Progenitor cell of endocrine pancreas (in vitro differentiated cells): ENCODE measurements at regions not wholly inside any gene's neighbourhood (a gene's known extent, or its start where the extent isn't known, plus 50 kb on each side); places are given as distances from the start of the nearest gene placed in this dataset.
A peak's percentile ranks its signal among the peaks of the same experiment; 100 is the strongest.
"Not testable (repeated sequence)": the region's sequence is repeated elsewhere in the genome, so short reads cannot be mapped to it uniquely, and the experiment has no call there.

Experiments used
- DNase-seq: peaks from one replicate; pipeline ENCODE4 v3.0.0; 2021; ENCODE audit warnings: low spot score; ENCODE audit not compliant: unreplicated experiment
- H3K27ac Mint-ChIP-seq: 2 replicates; pipeline ENCODE4 v1.8.0; 2021; ENCODE audit warnings: mild to moderate bottlenecking, moderate library complexity, mixed read lengths
- H3K27me3 Mint-ChIP-seq: 2 replicates; pipeline ENCODE4 v1.8.0; 2021; ENCODE audit warnings: mixed read lengths
- H3K36me3 Mint-ChIP-seq: 2 replicates; pipeline ENCODE4 v1.8.0; 2022; ENCODE audit warnings: mixed read lengths; ENCODE audit not compliant: insufficient read depth
- H3K4me1 Mint-ChIP-seq: 2 replicates; pipeline ENCODE4 v1.8.0; 2021; ENCODE audit warnings: low read depth, mixed read lengths
- H3K4me3 Mint-ChIP-seq: 2 replicates; pipeline ENCODE4 v1.8.0; 2021; ENCODE audit warnings: low read depth, mild to moderate bottlenecking, moderate library complexity, mixed read lengths
- H3K9me3 Mint-ChIP-seq: 2 replicates; pipeline ENCODE4 v1.8.0; 2021; ENCODE audit warnings: low read depth, mixed read lengths
- TF ChIP-seq, protein P1 (sequence below): fragments of 200-600 bp; sonication (generic); IDR thresholded peaks from one replicate; pipeline ENCODE4 v1.5.0; 2021; ENCODE audit warnings: antibody characterized with exemption, mild to moderate bottlenecking; ENCODE audit not compliant: unreplicated experiment

DNA sequence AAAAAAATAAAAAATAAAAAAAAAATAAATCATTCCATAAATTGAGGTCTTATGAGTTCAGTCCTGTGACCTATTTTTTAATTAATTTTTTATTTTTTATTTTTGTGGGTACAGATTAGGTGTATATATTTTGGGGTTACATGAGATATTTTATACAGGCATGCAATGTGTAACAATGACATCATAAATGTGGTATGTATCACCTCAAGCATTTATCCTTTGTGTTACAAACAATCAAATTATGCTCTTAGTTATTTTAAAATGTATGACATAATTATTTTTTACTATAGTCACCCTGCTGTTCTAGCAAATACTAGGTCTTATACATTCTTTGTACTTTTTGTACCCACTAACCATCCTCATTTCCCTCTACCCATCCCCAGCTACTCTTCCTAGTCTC lies 537.9 kb downstream of the HINT1 start:
- H3K4me1 Mint-ChIP-seq: peaks cover 6% of the 10 kb centered on the region
- no peak overlapping the region for H3K27ac Mint-ChIP-seq
- no peak for DNase-seq
- H3K36me3 Mint-ChIP-seq: no peaks in the 10 kb centered on the region
- H3K27me3 Mint-ChIP-seq: no peaks in the 10 kb centered on the region
- H3K9me3 Mint-ChIP-seq: peaks cover 21% of the 10 kb centered on the region
- no peak overlapping the region for H3K4me3 Mint-ChIP-seq
- TF ChIP-seq, protein P1, sequence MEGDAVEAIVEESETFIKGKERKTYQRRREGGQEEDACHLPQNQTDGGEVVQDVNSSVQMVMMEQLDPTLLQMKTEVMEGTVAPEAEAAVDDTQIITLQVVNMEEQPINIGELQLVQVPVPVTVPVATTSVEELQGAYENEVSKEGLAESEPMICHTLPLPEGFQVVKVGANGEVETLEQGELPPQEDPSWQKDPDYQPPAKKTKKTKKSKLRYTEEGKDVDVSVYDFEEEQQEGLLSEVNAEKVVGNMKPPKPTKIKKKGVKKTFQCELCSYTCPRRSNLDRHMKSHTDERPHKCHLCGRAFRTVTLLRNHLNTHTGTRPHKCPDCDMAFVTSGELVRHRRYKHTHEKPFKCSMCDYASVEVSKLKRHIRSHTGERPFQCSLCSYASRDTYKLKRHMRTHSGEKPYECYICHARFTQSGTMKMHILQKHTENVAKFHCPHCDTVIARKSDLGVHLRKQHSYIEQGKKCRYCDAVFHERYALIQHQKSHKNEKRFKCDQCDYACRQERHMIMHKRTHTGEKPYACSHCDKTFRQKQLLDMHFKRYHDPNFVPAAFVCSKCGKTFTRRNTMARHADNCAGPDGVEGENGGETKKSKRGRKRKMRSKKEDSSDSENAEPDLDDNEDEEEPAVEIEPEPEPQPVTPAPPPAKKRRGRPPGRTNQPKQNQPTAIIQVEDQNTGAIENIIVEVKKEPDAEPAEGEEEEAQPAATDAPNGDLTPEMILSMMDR: no peak

DNA sequence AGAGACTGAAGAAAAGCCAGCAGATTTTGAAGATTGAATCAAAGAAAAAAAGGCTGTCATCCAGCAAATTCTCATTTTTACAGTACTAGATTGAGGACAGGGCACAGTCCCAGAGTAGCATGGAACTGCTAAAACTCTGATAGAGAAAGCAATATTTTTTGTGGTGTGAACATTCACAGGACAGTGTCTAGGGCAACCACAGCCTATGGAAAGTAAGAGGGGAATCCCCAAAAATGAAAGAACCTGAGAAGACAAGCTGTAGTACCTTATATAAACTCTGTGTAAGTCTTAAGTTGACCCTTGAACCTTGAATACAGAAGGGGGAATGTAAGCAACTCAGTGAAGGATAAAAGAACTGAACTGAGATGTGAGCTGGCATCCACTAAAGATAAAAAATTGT lies 540.3 kb downstream of the HINT1 start:
- TF ChIP-seq, protein P1: no peak
- peaks cover 5% of the 10 kb centered on the region for H3K9me3 Mint-ChIP-seq
- no peak for DNase-seq
- peak overlapping the region; percentile 29 for H3K27ac Mint-ChIP-seq
- H3K4me3 Mint-ChIP-seq: no peak overlapping the region
- H3K4me1 Mint-ChIP-seq: peaks cover 6% of the 10 kb centered on the region
- no peaks in the 10 kb centered on the region for H3K27me3 Mint-ChIP-seq
- no peaks in the 10 kb centered on the region for H3K36me3 Mint-ChIP-seq

DNA sequence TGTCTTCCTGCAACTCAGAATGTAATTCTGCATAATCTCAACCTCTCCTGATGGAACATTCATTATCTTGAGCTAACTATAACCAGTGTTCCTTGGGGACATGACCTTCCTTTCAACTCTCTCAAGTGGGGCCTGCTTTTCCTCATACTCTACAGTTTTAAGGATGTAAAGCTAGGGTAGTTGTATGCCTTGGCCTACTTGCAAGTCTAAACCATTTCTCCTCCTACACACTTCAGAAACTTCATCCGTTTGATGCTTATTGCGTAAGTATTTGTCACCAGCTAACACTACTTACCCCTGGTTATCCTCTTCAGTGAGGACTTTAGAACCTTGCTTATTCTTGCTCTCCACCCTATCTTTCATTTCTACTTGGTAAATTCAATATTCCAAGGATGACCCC lies 548.9 kb downstream of the HINT1 start:
- H3K9me3 Mint-ChIP-seq: peaks cover 14% of the 10 kb centered on the region
- no peak overlapping the region for H3K4me3 Mint-ChIP-seq
- no peaks in the 10 kb centered on the region for H3K36me3 Mint-ChIP-seq
- H3K4me1 Mint-ChIP-seq: peaks cover under 1% of the 10 kb centered on the region
- no peaks in the 10 kb centered on the region for H3K27me3 Mint-ChIP-seq
- H3K27ac Mint-ChIP-seq: no peak overlapping the region
- no peak for DNase-seq
- TF ChIP-seq, protein P1: no peak

DNA sequence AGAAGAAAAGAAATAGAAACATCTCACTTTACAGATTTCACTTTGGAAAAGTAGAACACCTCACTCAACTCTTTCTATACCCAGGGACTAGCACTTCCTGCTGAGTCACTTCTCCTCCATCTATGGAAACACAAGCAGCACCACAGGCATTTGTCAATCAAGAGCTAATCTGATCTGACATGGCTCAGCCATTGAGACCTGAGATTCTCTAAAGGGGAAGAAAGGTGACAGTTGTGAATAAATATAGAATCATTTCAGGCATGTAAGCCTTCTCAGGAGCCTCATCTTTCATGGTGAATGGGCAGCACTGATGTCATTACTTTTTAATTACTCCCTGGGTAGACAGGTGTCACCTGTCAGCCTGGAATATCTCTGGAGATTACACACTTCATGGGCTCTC lies 559.8 kb downstream of the HINT1 start:
- DNase-seq: no peak
- H3K4me1 Mint-ChIP-seq: no peaks in the 10 kb centered on the region
- no peak overlapping the region for H3K27ac Mint-ChIP-seq
- peaks cover 13% of the 10 kb centered on the region for H3K9me3 Mint-ChIP-seq
- H3K36me3 Mint-ChIP-seq: no peaks in the 10 kb centered on the region
- no peak overlapping the region for H3K4me3 Mint-ChIP-seq
- TF ChIP-seq, protein P1: no peak
- no peaks in the 10 kb centered on the region for H3K27me3 Mint-ChIP-seq

DNA sequence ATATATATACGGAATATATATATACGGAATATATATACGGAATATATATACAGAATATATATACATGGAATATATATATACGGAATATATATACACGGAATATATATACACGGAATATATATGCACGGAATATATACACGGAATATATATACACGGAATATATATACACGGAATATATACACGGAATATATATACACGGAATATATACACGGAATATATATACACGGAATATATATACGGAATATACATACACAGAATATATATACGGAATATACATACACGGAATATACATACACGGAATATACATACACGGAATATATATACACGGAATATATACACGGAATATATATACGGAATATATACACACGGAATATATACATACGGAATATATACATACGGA lies 568.4 kb downstream of the HINT1 start:
- not testable (repeated sequence) for H3K27ac Mint-ChIP-seq, H3K36me3 Mint-ChIP-seq, H3K4me3 Mint-ChIP-seq, H3K4me1 Mint-ChIP-seq, DNase-seq, H3K27me3 Mint-ChIP-seq
- peaks cover 26% of the 10 kb centered on the region for H3K9me3 Mint-ChIP-seq

DNA sequence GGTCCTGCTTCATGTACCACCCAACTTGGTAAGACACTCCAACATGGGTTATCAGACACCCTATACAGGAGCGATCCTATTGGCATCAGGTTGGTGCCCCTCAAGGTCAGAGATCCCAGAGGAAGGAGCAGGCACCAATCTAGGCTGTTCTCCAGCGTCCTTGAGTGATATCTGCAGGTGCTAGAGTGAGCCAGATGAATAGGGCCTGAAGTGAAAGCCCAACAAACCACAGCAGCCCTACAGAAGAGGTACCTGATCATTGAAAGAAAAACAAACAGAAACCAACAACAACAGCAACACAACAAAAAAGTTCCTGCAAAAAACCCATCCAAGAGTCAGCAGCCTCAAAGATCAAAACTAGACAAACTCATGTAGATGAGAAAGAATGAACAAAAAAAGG lies 584.8 kb downstream of the HINT1 start:
- no peaks in the 10 kb centered on the region for H3K27me3 Mint-ChIP-seq
- H3K9me3 Mint-ChIP-seq: no peaks in the 10 kb centered on the region
- DNase-seq: no peak
- H3K4me1 Mint-ChIP-seq: no peaks in the 10 kb centered on the region
- H3K36me3 Mint-ChIP-seq: no peaks in the 10 kb centered on the region
- no peak overlapping the region for H3K4me3 Mint-ChIP-seq
- TF ChIP-seq, protein P1: no peak
- H3K27ac Mint-ChIP-seq: no peak overlapping the region
